ENCODE measurements at regions not wholly inside any gene's neighbourhood (a gene's known extent, or its start where the extent isn't known, plus 50 kb on each side); places are given as distances from the start of the nearest gene placed in this dataset.

GRCh38 chr4:1553365-1553764, 130.7 kb downstream of the FAM53A start:
- peaks cover 15% of the 10 kb centered on the region for H3K27me3 ChIP-seq
- TF ChIP-seq, protein P1, sequence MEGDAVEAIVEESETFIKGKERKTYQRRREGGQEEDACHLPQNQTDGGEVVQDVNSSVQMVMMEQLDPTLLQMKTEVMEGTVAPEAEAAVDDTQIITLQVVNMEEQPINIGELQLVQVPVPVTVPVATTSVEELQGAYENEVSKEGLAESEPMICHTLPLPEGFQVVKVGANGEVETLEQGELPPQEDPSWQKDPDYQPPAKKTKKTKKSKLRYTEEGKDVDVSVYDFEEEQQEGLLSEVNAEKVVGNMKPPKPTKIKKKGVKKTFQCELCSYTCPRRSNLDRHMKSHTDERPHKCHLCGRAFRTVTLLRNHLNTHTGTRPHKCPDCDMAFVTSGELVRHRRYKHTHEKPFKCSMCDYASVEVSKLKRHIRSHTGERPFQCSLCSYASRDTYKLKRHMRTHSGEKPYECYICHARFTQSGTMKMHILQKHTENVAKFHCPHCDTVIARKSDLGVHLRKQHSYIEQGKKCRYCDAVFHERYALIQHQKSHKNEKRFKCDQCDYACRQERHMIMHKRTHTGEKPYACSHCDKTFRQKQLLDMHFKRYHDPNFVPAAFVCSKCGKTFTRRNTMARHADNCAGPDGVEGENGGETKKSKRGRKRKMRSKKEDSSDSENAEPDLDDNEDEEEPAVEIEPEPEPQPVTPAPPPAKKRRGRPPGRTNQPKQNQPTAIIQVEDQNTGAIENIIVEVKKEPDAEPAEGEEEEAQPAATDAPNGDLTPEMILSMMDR (IDR thresholded peaks at IDR 0.05; ENCODE audit: low read depth, low read length), result no peak
- H3K4me1 ChIP-seq (ENCODE audit: low read depth), result peaks cover 4% of the 10 kb centered on the region
- no peak overlapping the region for H3K27ac ChIP-seq
- no peaks in the 10 kb centered on the region for H3K9me3 ChIP-seq (ENCODE audit: low read depth)
- H3K4me3 ChIP-seq, result no peak overlapping the region
- no peak for DNase-seq (ENCODE audit: low read depth in 1 of 2, low spot score in 1 of 2)
- H3K36me3 ChIP-seq, result no peaks in the 10 kb centered on the region

GRCh38 chr4:1552451-1552850, 131.7 kb downstream of the FAM53A start:
- Histone ChIP-seq H3K27me3 (peaks cover 16% of the 10 kb centered on the region), H3K4me3 (no peak overlapping the region), H3K9me3 (ENCODE audit: low read depth) (no peaks in the 10 kb centered on the region), H3K27ac (no peak overlapping the region), H3K36me3 (no peaks in the 10 kb centered on the region), H3K4me1 (ENCODE audit: low read depth) (peaks cover 8% of the 10 kb centered on the region)
- DNase-seq (ENCODE audit: low read depth in 1 of 2, low spot score in 1 of 2), result no peak
- TF ChIP-seq, protein P1 (IDR thresholded peaks at IDR 0.05; ENCODE audit: low read depth, low read length), result no peak

DNA sequence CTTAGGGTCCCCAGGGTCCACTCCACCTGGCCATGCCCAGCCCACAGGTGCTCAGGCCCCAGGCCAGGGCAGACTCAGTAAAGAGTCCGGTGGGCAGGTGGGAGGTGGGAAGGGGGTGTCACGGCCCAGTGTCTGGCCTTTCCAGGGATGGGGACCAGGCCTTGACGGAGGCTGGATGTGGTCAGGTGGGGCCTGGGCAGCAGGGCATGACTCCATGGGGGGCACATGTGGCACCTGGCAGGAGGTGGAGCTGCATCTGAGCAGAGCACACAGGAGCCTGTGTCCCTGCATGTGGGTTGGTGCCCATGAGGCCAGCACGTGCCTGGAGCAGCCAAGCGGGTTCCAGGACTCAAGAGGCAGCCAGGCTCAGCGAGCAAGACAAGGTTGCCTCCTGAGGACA, 132.9 kb downstream of the FAM53A start:
- no peaks in the 10 kb centered on the region for H3K36me3 ChIP-seq
- DNase-seq (ENCODE audit: low read depth in 1 of 2, low spot score in 1 of 2), result no peak
- no peaks in the 10 kb centered on the region for H3K9me3 ChIP-seq (ENCODE audit: low read depth)
- TF ChIP-seq, protein P1 (IDR thresholded peaks at IDR 0.05; ENCODE audit: low read depth, low read length), result no peak
- peaks cover 12% of the 10 kb centered on the region for H3K4me1 ChIP-seq (ENCODE audit: low read depth)
- no peak overlapping the region for H3K27ac ChIP-seq
- H3K4me3 ChIP-seq, result no peak overlapping the region
- peaks cover 10% of the 10 kb centered on the region for H3K27me3 ChIP-seq

DNA sequence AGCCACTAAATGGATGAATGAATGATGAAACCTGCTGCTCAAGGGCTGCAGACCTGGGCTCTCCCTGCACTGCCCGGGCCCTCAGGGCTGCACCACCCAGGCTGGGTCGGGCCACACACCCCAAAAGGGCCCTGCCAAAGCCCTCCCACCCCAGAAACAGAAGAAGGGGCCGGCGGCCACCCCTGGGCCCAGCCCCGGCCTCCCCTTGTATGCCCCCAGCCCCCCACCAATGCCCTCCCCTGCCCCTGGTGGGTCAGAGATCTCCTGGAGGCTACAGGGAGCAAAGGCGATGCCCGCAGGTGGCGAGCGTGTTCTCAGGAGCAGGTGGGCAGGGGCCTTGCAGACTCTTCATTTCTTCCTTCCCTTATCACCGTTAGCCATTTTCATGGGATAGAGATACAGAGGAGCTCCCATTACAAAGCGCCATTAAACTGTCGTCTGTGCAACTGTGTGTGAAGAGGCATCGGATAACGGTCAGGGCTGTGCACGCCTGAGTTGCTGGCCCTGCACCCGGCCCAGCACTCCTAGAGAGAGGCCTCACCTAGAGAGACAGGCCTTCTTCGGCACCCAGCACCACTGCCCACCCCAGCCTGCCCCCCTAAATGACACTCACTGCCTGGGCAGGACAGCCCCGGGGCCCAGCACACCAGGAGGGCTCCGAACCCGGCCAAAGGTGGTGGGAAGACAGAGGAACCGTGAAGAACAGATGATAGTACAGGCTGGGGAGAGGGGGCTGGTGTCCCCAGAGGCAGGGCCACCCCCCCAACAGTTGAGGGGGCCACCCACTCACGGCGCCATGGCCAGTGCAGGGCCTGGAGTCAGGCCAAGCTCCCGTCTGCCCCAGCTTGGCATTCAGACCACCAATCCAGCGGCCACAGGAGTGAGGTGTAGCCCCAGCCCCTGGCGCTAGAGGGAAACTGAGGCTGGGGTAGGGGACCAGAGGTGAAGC, 133.7 kb downstream of the FAM53A start:
- Histone ChIP-seq H3K4me3 (no peak overlapping the region), H3K4me1 (ENCODE audit: low read depth) (peaks cover 12% of the 10 kb centered on the region), H3K9me3 (ENCODE audit: low read depth) (no peaks in the 10 kb centered on the region), H3K27me3 (peaks cover 10% of the 10 kb centered on the region), H3K36me3 (no peaks in the 10 kb centered on the region), H3K27ac (no peak overlapping the region)
- no peak for DNase-seq (ENCODE audit: low read depth in 1 of 2, low spot score in 1 of 2)
- TF ChIP-seq, protein P1 (IDR thresholded peaks at IDR 0.05; ENCODE audit: low read depth, low read length), result no peak

- no peak for DNase-seq (ENCODE audit: low read depth in 1 of 2, low spot score in 1 of 2)
- peaks cover 12% of the 10 kb centered on the region for H3K4me1 ChIP-seq (ENCODE audit: low read depth)
- H3K27ac ChIP-seq, result no peak overlapping the region
- no peaks in the 10 kb centered on the region for H3K9me3 ChIP-seq (ENCODE audit: low read depth)
- TF ChIP-seq, protein P1 (IDR thresholded peaks at IDR 0.05; ENCODE audit: low read depth, low read length), result no peak
- H3K36me3 ChIP-seq, result no peaks in the 10 kb centered on the region
- peaks cover 3% of the 10 kb centered on the region for H3K27me3 ChIP-seq
- no peak overlapping the region for H3K4me3 ChIP-seq
Observed at GRCh38 chr4:1549638-1550035, 134.5 kb downstream of the FAM53A start.

Data from cardiac muscle cell (in vitro differentiated cells and primary cell).